WTC11 (cell line): ENCODE measurements at regions not wholly inside any gene's neighbourhood (a gene's known extent, or its start where the extent isn't known, plus 50 kb on each side); places are given as distances from the start of the nearest gene placed in this dataset.

ENCODE experiments used
- TF ChIP-seq, protein P1 (sequence below): fragments of 200-600 bp; IDR thresholded peaks from 2 replicates; pipeline ENCODE4 v1.8.0; 2022; ENCODE audit warnings: antibody characterized with exemption
- TF ChIP-seq, protein P2 (sequence below): sonication (generic); formaldehyde crosslinking; IDR thresholded peaks from 2 replicates; pipeline ENCODE4 v1.8.1; 2023; ENCODE audit warnings: mild to moderate bottlenecking, missing genetic modification reagents, moderate library complexity
- TF ChIP-seq, protein P3 (sequence below): sonication (generic); formaldehyde crosslinking; IDR thresholded peaks from 2 replicates; pipeline ENCODE4 v1.8.0; 2022; ENCODE audit warnings: mild to moderate bottlenecking, missing genetic modification reagents

DNA sequence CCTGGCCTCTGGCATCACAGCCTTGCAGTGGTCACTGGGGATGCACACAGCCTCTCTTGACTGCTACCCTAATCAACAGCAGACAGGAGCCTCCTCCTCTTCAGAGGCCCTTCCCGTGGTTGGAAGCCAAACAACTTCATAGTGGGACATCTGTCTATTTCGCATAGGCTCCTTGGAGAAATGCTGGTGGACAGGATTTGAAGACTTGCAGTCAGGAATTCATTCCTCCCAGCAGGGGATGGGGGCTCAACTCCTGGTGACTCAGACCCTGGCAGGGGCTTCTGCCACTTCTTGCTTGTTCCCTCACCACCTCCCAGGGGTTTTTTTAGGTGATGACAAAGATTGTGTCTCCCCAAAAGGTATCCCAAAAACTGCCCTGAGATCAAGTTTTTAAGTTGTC, 191.7 kb upstream of the CAMK1G start:
- TF ChIP-seq, protein P1, sequence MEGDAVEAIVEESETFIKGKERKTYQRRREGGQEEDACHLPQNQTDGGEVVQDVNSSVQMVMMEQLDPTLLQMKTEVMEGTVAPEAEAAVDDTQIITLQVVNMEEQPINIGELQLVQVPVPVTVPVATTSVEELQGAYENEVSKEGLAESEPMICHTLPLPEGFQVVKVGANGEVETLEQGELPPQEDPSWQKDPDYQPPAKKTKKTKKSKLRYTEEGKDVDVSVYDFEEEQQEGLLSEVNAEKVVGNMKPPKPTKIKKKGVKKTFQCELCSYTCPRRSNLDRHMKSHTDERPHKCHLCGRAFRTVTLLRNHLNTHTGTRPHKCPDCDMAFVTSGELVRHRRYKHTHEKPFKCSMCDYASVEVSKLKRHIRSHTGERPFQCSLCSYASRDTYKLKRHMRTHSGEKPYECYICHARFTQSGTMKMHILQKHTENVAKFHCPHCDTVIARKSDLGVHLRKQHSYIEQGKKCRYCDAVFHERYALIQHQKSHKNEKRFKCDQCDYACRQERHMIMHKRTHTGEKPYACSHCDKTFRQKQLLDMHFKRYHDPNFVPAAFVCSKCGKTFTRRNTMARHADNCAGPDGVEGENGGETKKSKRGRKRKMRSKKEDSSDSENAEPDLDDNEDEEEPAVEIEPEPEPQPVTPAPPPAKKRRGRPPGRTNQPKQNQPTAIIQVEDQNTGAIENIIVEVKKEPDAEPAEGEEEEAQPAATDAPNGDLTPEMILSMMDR, result no peak
- TF ChIP-seq, protein P2, sequence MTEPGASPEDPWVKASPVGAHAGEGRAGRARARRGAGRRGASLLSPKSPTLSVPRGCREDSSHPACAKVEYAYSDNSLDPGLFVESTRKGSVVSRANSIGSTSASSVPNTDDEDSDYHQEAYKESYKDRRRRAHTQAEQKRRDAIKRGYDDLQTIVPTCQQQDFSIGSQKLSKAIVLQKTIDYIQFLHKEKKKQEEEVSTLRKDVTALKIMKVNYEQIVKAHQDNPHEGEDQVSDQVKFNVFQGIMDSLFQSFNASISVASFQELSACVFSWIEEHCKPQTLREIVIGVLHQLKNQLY (CRISPR knock-in tag), result no peak
- TF ChIP-seq, protein P3, sequence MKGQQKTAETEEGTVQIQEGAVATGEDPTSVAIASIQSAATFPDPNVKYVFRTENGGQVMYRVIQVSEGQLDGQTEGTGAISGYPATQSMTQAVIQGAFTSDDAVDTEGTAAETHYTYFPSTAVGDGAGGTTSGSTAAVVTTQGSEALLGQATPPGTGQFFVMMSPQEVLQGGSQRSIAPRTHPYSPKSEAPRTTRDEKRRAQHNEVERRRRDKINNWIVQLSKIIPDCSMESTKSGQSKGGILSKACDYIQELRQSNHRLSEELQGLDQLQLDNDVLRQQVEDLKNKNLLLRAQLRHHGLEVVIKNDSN (CRISPR knock-in tag), result no peak
